GOT3 (cell line): ENCODE measurements at regions not wholly inside any gene's neighbourhood (a gene's known extent, or its start where the extent isn't known, plus 50 kb on each side); places are given as distances from the start of the nearest gene placed in this dataset.
"Not testable (repeated sequence)": the region's sequence is repeated elsewhere in the genome, so short reads cannot be mapped to it uniquely, and the experiment has no call there.

Experiments
- DNase-seq: peaks from one replicate; lab custom pipeline; 2025; ENCODE audit warnings: mixed read lengths; lab: John Stamatoyannopoulos, UW

GRCh38 chr2:113838744-113839444 is 51.0 kb upstream of the ACTR3 start:
- DNase-seq = no peak

- no peak for DNase-seq
Measured at GRCh38 chr2:113838277-113838676, 51.6 kb upstream of the ACTR3 start.

GRCh38 chr2:113834051-113834730 is 55.7 kb upstream of the ACTR3 start:
- no peak for DNase-seq

GRCh38 chr2:113832795-113833290 is 57.0 kb upstream of the ACTR3 start:
- DNase-seq = no peak

GRCh38 chr2:113831161-113831560 is 58.7 kb upstream of the ACTR3 start:
- no peak for DNase-seq

- no peak for DNase-seq
Measured at GRCh38 chr2:113829761-113830160, 60.1 kb upstream of the ACTR3 start.

- no peak for DNase-seq
Measured at GRCh38 chr2:113829270-113829669, 60.6 kb upstream of the ACTR3 start.

GRCh38 chr2:113828049-113828742 is 61.7 kb upstream of the ACTR3 start:
- no peak for DNase-seq

- DNase-seq = no peak
Measured at GRCh38 chr2:113827426-113827825, 62.5 kb upstream of the ACTR3 start.

- DNase-seq = no peak
Measured at GRCh38 chr2:113826346-113827285, 63.3 kb upstream of the ACTR3 start.

GRCh38 chr2:113823716-113824595 is 65.9 kb upstream of the ACTR3 start:
- DNase-seq = no peak

- DNase-seq = no peak
Measured at GRCh38 chr2:113822087-113822815, 65.8 kb upstream of the SLC35F5 start.

- DNase-seq = peak; percentile 38
Measured at GRCh38 chr2:113818382-113818951, 62.0 kb upstream of the SLC35F5 start.

- not testable (repeated sequence) for DNase-seq
Measured at GRCh38 chr2:113813396-113813795, 57.0 kb upstream of the SLC35F5 start.

- no peak for DNase-seq
Measured at GRCh38 chr2:113812204-113812603, 55.8 kb upstream of the SLC35F5 start.

- no peak for DNase-seq
Measured at GRCh38 chr2:113809076-113809736, 52.8 kb upstream of the SLC35F5 start.

GRCh38 chr2:113807721-113808120 is 51.3 kb upstream of the SLC35F5 start:
- no peak for DNase-seq

GRCh38 chr2:113806217-113806913 is 49.9 kb upstream of the SLC35F5 start:
- no peak for DNase-seq
